ENCODE measurements at regions not wholly inside any gene's neighbourhood (a gene's known extent, or its start where the extent isn't known, plus 50 kb on each side); places are given as distances from the start of the nearest gene placed in this dataset.
"Not testable (repeated sequence)": the region's sequence is repeated elsewhere in the genome, so short reads cannot be mapped to it uniquely, and the experiment has no call there.

- not testable (repeated sequence) for DNase-seq (ENCODE audit: low read depth in 3 of 3, low spot score in 2 of 3)
Measured at GRCh38 chr16:29330623-29331022, 75.9 kb downstream of the NPIPB11 start.

GRCh38 chr16:29328528-29328927 lies 78.0 kb downstream of the NPIPB11 start:
- not testable (repeated sequence) for DNase-seq (ENCODE audit: low read depth in 3 of 3, low spot score in 2 of 3)

GRCh38 chr16:29327631-29328408 lies 78.7 kb downstream of the NPIPB11 start:
- not testable (repeated sequence) for DNase-seq (ENCODE audit: low read depth in 3 of 3, low spot score in 2 of 3)

GRCh38 chr16:29326164-29327125 lies 80.1 kb downstream of the NPIPB11 start:
- DNase-seq (ENCODE audit: low read depth in 3 of 3, low spot score in 2 of 3): not testable (repeated sequence)

- DNase-seq (ENCODE audit: low read depth in 3 of 3, low spot score in 2 of 3): not testable (repeated sequence)
Measured at GRCh38 chr16:29323725-29324124, 82.8 kb downstream of the NPIPB11 start.

GRCh38 chr16:29321585-29321984 lies 84.9 kb downstream of the NPIPB11 start:
- no peak for DNase-seq (ENCODE audit: low read depth in 3 of 3, low spot score in 2 of 3)

GRCh38 chr16:29321000-29321393 lies 85.5 kb downstream of the NPIPB11 start:
- no peak for DNase-seq (ENCODE audit: low read depth in 3 of 3, low spot score in 2 of 3)

GRCh38 chr16:29320274-29320999 lies 86.1 kb downstream of the NPIPB11 start:
- no peak for DNase-seq (ENCODE audit: low read depth in 3 of 3, low spot score in 2 of 3)

GRCh38 chr16:29319726-29320125 lies 86.8 kb downstream of the NPIPB11 start:
- no peak for DNase-seq (ENCODE audit: low read depth in 3 of 3, low spot score in 2 of 3)

GRCh38 chr16:29318561-29318968 lies 87.9 kb downstream of the NPIPB11 start:
- not testable (repeated sequence) for DNase-seq (ENCODE audit: low read depth in 3 of 3, low spot score in 2 of 3)

- no peak for DNase-seq (ENCODE audit: low read depth in 3 of 3, low spot score in 2 of 3)
Measured at GRCh38 chr16:29318037-29318436, 88.5 kb downstream of the NPIPB11 start.

GRCh38 chr16:29317269-29317668 lies 89.2 kb downstream of the NPIPB11 start:
- no peak for DNase-seq (ENCODE audit: low read depth in 3 of 3, low spot score in 2 of 3)

GRCh38 chr16:29316761-29317183 lies 89.7 kb downstream of the NPIPB11 start:
- DNase-seq (ENCODE audit: low read depth in 3 of 3, low spot score in 2 of 3): no peak

GRCh38 chr16:29315916-29316517 lies 90.5 kb downstream of the NPIPB11 start:
- DNase-seq (ENCODE audit: low read depth in 3 of 3, low spot score in 2 of 3): no peak

GRCh38 chr16:29315046-29315445 lies 91.5 kb downstream of the NPIPB11 start:
- no peak for DNase-seq (ENCODE audit: low read depth in 3 of 3, low spot score in 2 of 3)

- DNase-seq (ENCODE audit: low read depth in 3 of 3, low spot score in 2 of 3): no peak
Measured at GRCh38 chr16:29314292-29314934, 92.1 kb downstream of the NPIPB11 start.

GRCh38 chr16:29313559-29314048 lies 92.9 kb downstream of the NPIPB11 start:
- no peak for DNase-seq (ENCODE audit: low read depth in 3 of 3, low spot score in 2 of 3)

GRCh38 chr16:29312835-29313558 lies 93.5 kb downstream of the NPIPB11 start:
- DNase-seq (ENCODE audit: low read depth in 3 of 3, low spot score in 2 of 3): peak in 1 of 3 donors; percentile 57

- DNase-seq (ENCODE audit: low read depth in 3 of 3, low spot score in 2 of 3): not testable (repeated sequence)
Measured at GRCh38 chr16:29312345-29312675, 94.2 kb downstream of the NPIPB11 start.
